ENCODE measurements at regions not wholly inside any gene's neighbourhood (a gene's known extent, or its start where the extent isn't known, plus 50 kb on each side); places are given as distances from the start of the nearest gene placed in this dataset.

- TF ChIP-seq CTCF (IDR thresholded peaks at IDR 0.05), result no peak
- no peak for TF ChIP-seq POLR2A (IDR thresholded peaks at IDR 0.05)
Observed at GRCh38 chr7:116311259-116311658, 100.9 kb downstream of the TES start.
